ENCODE measurements at regions not wholly inside any gene's neighbourhood (a gene's known extent, or its start where the extent isn't known, plus 50 kb on each side); places are given as distances from the start of the nearest gene placed in this dataset.
"Not testable (repeated sequence)": the region's sequence is repeated elsewhere in the genome, so short reads cannot be mapped to it uniquely, and the experiment has no call there.

GRCh38 chr16:60405286-60405685 lies 1631.0 kb downstream of the CDH8 start:
- TF ChIP-seq, protein P1, sequence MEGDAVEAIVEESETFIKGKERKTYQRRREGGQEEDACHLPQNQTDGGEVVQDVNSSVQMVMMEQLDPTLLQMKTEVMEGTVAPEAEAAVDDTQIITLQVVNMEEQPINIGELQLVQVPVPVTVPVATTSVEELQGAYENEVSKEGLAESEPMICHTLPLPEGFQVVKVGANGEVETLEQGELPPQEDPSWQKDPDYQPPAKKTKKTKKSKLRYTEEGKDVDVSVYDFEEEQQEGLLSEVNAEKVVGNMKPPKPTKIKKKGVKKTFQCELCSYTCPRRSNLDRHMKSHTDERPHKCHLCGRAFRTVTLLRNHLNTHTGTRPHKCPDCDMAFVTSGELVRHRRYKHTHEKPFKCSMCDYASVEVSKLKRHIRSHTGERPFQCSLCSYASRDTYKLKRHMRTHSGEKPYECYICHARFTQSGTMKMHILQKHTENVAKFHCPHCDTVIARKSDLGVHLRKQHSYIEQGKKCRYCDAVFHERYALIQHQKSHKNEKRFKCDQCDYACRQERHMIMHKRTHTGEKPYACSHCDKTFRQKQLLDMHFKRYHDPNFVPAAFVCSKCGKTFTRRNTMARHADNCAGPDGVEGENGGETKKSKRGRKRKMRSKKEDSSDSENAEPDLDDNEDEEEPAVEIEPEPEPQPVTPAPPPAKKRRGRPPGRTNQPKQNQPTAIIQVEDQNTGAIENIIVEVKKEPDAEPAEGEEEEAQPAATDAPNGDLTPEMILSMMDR (conservative IDR thresholded peaks at IDR 0.05), result no peak
- no peak for TF ChIP-seq EZH2 (IDR thresholded peaks at IDR 0.05; ENCODE audit: low read depth)
- no peaks in the 10 kb centered on the region for H3K4me1 ChIP-seq (replicated peaks; ENCODE audit: insufficient read depth)
- BruUV-seq (replicated peaks), result no TSS peak
- intact Hi-C loops (cut with micrococcal nuclease; ENCODE audit: unreplicated experiment), result no loop called here
- no peaks in the 10 kb centered on the region for H3F3A ChIP-seq (ENCODE audit: insufficient read depth, low read depth)
- H3K27ac ChIP-seq, result no peak overlapping the region
- no peaks in the 10 kb centered on the region for H3K36me3 ChIP-seq (ENCODE audit: low read depth)
- H3K9me2 ChIP-seq (ENCODE audit: insufficient read depth), result no peaks in the 10 kb centered on the region
- no peaks in the 10 kb centered on the region for H3K27me3 ChIP-seq (ENCODE audit: insufficient read depth, low read depth)
- no peak overlapping the region for H3K4me3 ChIP-seq
- H3K79me2 ChIP-seq (ENCODE audit: low read depth), result no peaks in the 10 kb centered on the region
- ChIA-PET POLR2A (ENCODE audit: unreplicated experiment) (no interaction called here), CTCF (no interaction called here)
- no peak for DNase-seq
- H3K4me2 ChIP-seq, result no peak overlapping the region
- H4K20me1 ChIP-seq (ENCODE audit: insufficient read depth), result no peaks in the 10 kb centered on the region
- no peaks in the 10 kb centered on the region for H3K9me3 ChIP-seq (ENCODE audit: insufficient read depth, low read depth)
- H2AFZ ChIP-seq, result no peak overlapping the region

GRCh38 chr16:60404401-60404800 lies 1631.8 kb downstream of the CDH8 start:
- no peak overlapping the region for H3K27ac ChIP-seq
- H3K4me1 ChIP-seq (replicated peaks; ENCODE audit: insufficient read depth), result no peaks in the 10 kb centered on the region
- POLR2A ChIA-PET (ENCODE audit: unreplicated experiment), result no interaction called here
- no peaks in the 10 kb centered on the region for H3K36me3 ChIP-seq (ENCODE audit: low read depth)
- H3F3A ChIP-seq (ENCODE audit: insufficient read depth, low read depth), result no peaks in the 10 kb centered on the region
- H3K4me2 ChIP-seq, result no peak overlapping the region
- BruUV-seq (replicated peaks), result no TSS peak
- H2AFZ ChIP-seq, result no peak overlapping the region
- no peak overlapping the region for H3K4me3 ChIP-seq
- H3K9me3 ChIP-seq (ENCODE audit: insufficient read depth, low read depth), result no peaks in the 10 kb centered on the region
- CTCF ChIA-PET, result no interaction called here
- H4K20me1 ChIP-seq (ENCODE audit: insufficient read depth), result no peaks in the 10 kb centered on the region
- no peak for TF ChIP-seq EZH2 (IDR thresholded peaks at IDR 0.05; ENCODE audit: low read depth)
- TF ChIP-seq, protein P1 (conservative IDR thresholded peaks at IDR 0.05), result no peak
- no peaks in the 10 kb centered on the region for H3K79me2 ChIP-seq (ENCODE audit: low read depth)
- intact Hi-C loops (cut with micrococcal nuclease; ENCODE audit: unreplicated experiment), result no loop called here
- no peak for DNase-seq
- H3K27me3 ChIP-seq (ENCODE audit: insufficient read depth, low read depth), result no peaks in the 10 kb centered on the region
- H3K9me2 ChIP-seq (ENCODE audit: insufficient read depth), result no peaks in the 10 kb centered on the region

GRCh38 chr16:60402941-60403340 lies 1633.3 kb downstream of the CDH8 start:
- H3K27me3 ChIP-seq (ENCODE audit: insufficient read depth, low read depth); POLR2A ChIA-PET (ENCODE audit: unreplicated experiment); H3K79me2 ChIP-seq (ENCODE audit: low read depth); H3F3A ChIP-seq (ENCODE audit: insufficient read depth, low read depth); BruUV-seq (replicated peaks); H3K4me1 ChIP-seq (replicated peaks; ENCODE audit: insufficient read depth); DNase-seq; H2AFZ ChIP-seq; H3K4me2 ChIP-seq; H3K9me2 ChIP-seq (ENCODE audit: insufficient read depth); H3K9me3 ChIP-seq (ENCODE audit: insufficient read depth, low read depth); intact Hi-C loops (cut with micrococcal nuclease; ENCODE audit: unreplicated experiment); CTCF ChIA-PET; H3K4me3 ChIP-seq; H4K20me1 ChIP-seq (ENCODE audit: insufficient read depth); H3K27ac ChIP-seq; H3K36me3 ChIP-seq (ENCODE audit: low read depth): not testable (repeated sequence)

- H4K20me1 ChIP-seq (ENCODE audit: insufficient read depth), result 0 out of 2 replicates have a peak, but pooled peaks cover 4% of the 10 kb centered on the region
- H3K27ac ChIP-seq, result no peak overlapping the region
- H3K4me2 ChIP-seq, result no peak overlapping the region
- no peaks in the 10 kb centered on the region for H3K9me2 ChIP-seq (ENCODE audit: insufficient read depth)
- no peaks in the 10 kb centered on the region for H3K4me1 ChIP-seq (replicated peaks; ENCODE audit: insufficient read depth)
- H3K4me3 ChIP-seq, result no peak overlapping the region
- no peaks in the 10 kb centered on the region for H3F3A ChIP-seq (ENCODE audit: insufficient read depth, low read depth)
- POLR2A ChIA-PET (ENCODE audit: unreplicated experiment), result no interaction called here
- no peak for DNase-seq
- CTCF ChIA-PET, result no interaction called here
- BruUV-seq (replicated peaks), result no TSS peak
- TF ChIP-seq, protein P1 (conservative IDR thresholded peaks at IDR 0.05), result no peak
- no peak for TF ChIP-seq EZH2 (IDR thresholded peaks at IDR 0.05; ENCODE audit: low read depth)
- no peaks in the 10 kb centered on the region for H3K9me3 ChIP-seq (ENCODE audit: insufficient read depth, low read depth)
- no peak overlapping the region for H2AFZ ChIP-seq
- H3K36me3 ChIP-seq (ENCODE audit: low read depth), result no peaks in the 10 kb centered on the region
- H3K27me3 ChIP-seq (ENCODE audit: insufficient read depth, low read depth), result no peaks in the 10 kb centered on the region
- H3K79me2 ChIP-seq (ENCODE audit: low read depth), result no peaks in the 10 kb centered on the region
- intact Hi-C loops (cut with micrococcal nuclease; ENCODE audit: unreplicated experiment), result no loop called here
Observed at GRCh38 chr16:60392380-60392779, 1643.9 kb downstream of the CDH8 start.

Measured in PC-9 (cell line).